Effector CD8-positive, alpha-beta T cell (primary cell): ENCODE measurements at regions not wholly inside any gene's neighbourhood (a gene's known extent, or its start where the extent isn't known, plus 50 kb on each side); places are given as distances from the start of the nearest gene placed in this dataset.
"Not testable (repeated sequence)": the region's sequence is repeated elsewhere in the genome, so short reads cannot be mapped to it uniquely, and the experiment has no call there.

Experiments
- DNase-seq: peaks from one replicate; lab custom pipeline; 2025; lab: John Stamatoyannopoulos, UW

DNA sequence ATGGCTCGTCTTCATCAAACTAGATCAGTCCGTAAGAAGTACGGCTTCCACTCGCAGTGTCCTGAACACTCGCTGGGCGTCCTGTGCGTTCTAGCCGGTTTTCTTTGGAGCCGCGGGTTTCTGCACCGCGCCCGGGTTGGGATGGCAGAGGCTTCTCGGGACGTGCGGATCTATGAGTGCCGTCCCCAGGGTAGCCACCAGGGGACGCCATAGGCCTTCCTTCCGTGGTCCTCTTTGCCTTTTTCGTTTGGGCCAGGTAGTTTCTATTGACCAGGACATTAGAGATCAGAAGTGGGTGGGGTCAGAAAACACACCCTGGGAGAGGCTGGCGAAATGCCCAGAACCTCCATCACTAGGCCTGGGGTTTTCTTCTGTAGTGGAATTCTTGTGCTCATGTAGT, 273.8 kb downstream of the FAM72C start:
- DNase-seq, result no peak

DNA sequence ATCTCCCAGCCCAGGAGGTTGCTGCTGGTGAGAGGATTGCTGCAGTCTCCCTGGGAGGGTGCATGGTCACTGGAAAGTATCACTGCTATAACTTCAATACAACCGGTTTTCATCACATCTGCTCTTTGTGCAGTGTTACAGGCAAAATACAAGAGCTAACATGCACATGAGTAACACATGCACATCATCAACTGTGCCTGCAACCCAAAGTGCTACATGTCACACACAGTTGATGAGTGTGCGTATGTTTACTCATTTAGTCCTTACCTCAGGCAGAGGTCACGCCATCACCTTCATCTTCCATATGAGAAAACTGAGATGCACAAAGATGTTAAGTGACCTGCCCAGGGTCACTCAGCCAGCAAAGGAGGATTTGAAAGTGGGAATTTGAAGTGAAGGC, 277.7 kb downstream of the FAM72C start:
- DNase-seq, result no peak

DNA sequence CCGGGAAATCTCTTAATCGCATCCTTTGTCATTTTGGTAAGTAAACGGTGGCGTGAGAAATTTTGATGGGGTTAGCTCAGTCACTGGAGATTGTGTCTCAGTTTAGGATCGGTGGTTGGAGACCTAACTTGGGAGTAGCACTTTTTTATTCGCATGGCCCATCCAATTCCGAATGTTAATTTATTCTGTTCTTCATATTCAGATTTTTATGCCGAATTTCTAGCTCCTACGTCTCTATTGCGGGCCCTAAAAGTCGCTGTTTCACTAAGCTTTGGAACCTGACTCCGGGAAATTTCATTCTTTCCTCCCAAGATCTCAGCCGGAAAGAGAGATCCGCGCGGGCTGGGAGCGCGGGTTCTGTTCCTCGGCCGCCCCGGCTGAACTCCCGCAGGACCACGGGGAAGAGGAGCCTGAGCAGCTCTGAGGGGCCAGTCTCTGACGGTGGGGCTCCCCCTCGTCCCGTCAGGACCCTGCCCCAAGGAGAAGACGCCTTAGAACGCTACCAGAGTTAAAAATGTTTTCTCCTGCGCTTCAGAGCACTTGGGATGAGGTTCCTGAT, 279.7 kb downstream of the FAM72C start:
- DNase-seq, result no peak

DNA sequence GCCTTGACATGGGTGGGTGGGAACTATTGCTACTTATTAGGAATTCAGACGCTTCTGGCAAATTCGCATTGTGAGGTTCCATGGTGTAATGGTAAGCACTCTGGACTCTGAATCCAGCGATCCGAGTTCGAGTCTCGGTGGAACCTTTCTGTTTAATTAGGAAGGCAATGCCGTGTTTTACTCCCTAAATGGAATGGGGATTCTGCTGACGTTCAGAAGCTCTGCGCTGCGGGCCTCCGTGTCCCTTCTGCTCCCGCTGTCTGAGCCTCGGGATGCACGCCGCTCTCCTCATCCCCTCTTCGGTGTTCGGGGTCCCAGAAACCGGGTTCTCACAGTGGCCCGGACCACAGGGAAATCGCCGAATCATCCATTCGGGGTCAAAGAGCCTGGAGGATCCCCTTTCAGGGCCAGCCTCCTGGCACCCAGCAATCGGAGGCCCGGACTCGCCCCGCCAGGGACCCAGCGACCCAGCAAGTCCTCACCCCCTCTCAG, 280.3 kb downstream of the FAM72C start:
- no peak for DNase-seq

DNA sequence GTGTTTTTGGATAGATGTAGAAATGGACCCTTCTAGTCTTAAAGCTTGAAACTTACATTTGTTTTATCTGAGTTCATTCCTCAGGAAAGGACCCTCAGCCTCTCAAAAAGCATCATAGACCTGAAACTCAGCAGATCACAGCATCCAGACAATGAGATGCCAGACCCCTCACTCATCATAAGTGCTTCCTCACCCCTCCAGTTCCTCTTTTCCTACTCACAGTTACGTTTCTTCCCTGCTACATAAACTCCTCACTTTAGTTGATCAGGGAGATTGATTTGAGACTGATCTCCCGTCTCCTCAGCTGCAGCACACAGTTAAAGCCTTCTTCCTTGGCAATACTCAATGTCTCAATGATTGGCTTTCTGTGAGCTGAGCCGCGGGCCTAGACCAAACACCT, 282.0 kb downstream of the FAM72C start:
- DNase-seq, result no peak

GRCh38 chr1:143680304-143680703, 291.5 kb downstream of the FAM72C start:
- no peak for DNase-seq

GRCh38 chr1:143672983-143673382, 298.8 kb downstream of the FAM72C start:
- DNase-seq, result no peak

DNA sequence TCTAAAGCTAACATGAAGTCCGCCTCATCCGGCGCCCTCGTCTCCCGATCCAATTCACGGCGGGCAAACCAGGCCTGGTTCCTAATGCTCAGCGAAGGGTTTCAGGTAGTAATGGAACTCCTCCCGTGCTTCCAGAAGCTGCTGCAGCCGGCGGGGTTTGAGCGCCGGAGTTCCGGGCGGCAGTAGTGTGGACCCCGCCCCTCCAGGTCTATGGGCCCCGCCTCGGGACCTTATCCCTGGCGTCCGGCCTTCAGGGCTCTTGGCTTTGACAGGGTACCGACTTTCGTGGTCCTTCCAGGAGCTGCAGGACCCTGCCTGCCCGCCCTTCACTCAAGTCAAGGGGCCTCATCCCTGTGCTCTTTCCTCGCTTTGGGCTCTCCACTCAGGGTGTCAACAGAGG, 304.1 kb downstream of the FAM72C start:
- no peak for DNase-seq

DNA sequence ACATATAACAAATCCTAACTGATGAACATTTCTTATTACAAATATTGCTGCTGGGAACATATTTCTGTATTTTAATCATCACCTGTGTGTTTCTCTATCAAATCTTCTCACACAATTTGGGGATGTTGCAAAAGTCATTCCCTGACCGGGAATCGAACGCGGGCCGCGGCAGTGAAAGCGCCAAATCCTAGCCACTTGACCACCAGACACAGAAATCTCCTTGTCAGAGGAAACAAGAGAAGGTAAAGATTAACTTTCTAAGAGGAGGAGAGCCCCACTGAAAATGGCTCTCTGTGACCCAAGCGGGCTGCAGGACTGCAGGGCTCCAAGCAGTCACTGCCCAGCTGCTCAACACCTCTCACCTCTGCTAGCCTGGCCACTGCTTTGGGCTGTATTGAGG, 304.9 kb downstream of the FAM72C start:
- DNase-seq, result no peak

- DNase-seq, result no peak
Observed at GRCh38 chr1:143665606-143666005, 306.2 kb downstream of the FAM72C start.

GRCh38 chr1:143663056-143663455, 308.7 kb downstream of the FAM72C start:
- not testable (repeated sequence) for DNase-seq

GRCh38 chr1:143661418-143662101, 310.2 kb downstream of the FAM72C start:
- DNase-seq, result no peak

- no peak for DNase-seq
Observed at GRCh38 chr1:143660354-143660941, 311.3 kb downstream of the FAM72C start.

GRCh38 chr1:143653429-143653802, 318.4 kb downstream of the FAM72C start:
- DNase-seq, result no peak

DNA sequence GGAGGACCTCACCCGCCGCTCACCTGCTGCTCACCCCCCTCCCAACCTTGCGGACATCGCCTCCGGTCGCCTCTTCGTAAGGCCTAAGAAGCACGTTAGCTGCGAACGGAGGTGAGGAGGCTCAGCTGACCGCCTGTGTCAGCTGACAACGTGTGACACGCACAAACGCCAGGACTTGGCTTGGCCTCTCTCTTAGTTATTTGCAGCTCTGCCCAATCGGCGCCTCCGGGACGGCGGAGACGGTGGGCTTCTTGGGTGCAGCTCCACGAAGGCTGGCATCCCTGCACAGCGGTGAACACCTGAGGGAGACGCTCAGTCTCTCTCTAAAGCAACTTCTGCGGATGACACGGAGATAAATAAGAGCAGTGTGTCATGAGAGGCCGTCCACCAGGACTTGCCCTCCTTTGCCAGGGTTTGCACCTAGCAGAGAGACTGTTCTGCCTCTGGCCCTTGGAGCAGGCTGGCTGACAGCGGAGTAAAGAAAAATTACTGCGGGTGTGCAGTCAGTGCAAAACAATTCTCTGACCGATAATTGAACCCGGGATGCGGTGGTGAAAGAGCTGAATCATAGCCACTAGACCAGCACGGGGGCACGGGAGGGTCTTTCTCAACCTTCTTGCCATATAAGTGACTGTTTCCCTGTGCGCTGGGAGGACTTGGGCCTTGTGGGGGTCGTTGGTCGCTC, 318.9 kb downstream of the FAM72C start:
- DNase-seq, result no peak

DNA sequence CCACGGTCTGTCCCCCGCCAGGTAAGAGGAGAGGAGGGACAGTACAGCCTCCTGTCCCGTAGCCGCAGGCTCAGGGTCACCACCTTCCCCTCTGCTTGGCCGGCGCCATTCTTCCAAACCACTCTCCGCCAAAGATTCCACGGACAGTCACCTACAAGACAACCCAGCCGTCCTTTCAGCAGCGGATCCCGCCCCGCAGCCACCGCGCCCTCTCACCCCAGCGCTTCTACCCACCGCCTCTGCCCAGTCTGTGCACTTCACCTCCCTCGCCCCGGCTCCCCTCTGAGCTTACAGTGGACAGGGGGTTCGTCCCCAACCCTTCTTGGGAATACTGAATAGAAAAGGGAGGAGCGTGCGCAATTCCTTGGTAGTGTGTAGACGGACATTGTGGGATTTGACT, 319.6 kb downstream of the FAM72C start:
- no peak for DNase-seq

DNA sequence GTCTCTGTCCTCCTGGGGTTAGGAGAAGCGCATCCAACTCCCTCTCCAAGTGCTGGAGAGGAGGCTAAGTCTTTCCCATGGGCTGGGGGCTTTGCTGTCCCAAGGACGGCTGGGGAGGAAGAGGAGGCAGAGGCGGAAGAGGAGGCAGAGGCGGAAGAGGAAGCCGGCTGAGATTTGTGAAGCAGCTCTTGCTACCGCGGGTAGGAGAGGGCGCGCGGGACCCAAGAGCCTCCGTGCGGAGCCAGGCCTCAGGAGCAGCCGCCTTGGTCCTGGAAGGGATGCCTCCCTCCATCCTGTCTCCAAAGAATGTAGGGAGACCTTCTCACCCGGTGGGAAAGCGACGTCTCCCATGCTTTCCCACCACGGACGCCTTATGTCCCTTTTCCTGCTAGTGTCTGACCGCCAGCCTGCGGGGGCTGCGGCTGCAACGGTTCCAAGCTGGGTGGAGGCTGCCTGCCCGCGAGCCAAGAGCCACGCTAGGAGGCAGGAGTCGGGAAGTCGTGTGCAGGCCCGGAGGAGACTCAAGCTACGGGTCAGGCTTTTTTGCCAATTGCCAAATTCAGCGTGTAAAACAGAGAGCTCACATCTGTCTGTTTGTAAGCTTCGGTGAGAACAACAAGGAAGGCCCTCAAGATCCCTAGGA, 320.3 kb downstream of the FAM72C start:
- no peak for DNase-seq

GRCh38 chr1:143644035-143644434, 327.8 kb downstream of the FAM72C start:
- DNase-seq, result not testable (repeated sequence)

GRCh38 chr1:143643148-143643885, 328.5 kb downstream of the FAM72C start:
- DNase-seq, result no peak

DNA sequence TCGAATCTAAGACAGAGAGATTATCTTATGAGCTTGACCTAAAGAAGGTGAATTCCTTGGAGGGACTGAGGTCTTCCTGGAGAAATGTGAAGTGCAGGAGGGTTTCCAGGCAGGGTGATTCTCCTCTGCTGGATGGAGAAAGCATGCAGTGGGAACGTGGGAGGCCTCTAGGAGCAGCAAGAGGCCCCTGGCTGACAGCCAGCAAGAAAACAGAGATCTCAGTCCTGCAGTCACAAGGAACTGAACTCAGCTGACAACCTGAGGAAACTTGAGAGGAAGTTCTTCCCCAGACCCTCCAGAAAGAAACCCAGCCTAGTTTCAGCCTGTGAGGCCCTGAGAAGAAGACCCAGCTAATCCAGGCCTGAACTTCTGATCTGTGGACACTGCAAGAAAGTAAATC, 345.9 kb downstream of the FAM72C start:
- no peak for DNase-seq

DNA sequence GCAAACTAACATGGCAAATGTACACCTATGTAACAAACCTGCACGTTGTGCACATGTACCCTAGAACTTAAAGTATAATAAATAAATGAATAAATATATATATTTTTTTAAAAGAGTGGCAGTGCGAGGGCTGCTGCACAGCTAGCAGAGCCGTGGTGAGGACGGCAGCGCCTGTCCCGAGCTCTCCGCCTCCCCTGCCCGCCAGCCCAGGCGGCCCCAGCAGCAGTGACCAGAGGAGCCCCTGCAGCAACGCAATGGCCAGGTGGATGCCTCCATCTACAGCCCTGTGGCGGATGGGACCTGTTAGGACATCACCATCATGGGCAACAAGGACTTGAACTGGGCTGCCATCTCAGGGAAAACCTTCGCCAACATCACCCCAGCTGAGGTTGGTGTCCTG, 351.9 kb downstream of the FAM72C start:
- no peak for DNase-seq

DNA sequence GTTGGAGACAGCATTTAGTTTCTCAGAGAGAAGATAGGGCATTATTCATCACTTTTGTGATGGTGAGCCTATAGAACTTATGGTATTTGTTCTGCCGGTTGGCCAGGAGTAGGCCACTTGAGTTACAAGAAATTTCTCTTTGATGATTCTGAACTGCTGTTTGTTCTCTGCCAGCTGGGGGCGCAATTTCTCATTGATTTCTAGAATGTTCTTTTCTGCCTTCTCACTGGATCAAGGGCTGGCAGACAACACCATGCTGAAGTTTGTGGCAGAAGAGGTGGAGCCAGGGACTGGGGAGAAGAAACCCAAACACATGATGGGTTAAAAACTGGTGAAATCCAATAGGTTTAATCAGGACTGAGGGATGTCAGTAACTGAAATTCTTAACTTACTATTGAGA, 360.6 kb downstream of the FAM72C start:
- no peak for DNase-seq
